GM12892 (cell line): ENCODE measurements at regions not wholly inside any gene's neighbourhood (a gene's known extent, or its start where the extent isn't known, plus 50 kb on each side); places are given as distances from the start of the nearest gene placed in this dataset.

Experiments
- POLR2A ChIP-seq: IDR thresholded peaks from 2 replicates; pipeline ENCODE4 v1.6.1; 2011; ENCODE audit warnings: low read depth, low read length, control low read depth
- POLR2AphosphoS5 ChIP-seq: IDR thresholded peaks from 2 replicates; pipeline ENCODE4 v1.6.1; 2011; ENCODE audit warnings: low read depth, low read length, control low read depth
- TAF1 ChIP-seq: IDR thresholded peaks from 2 replicates; pipeline ENCODE4 v1.6.1; 2011; ENCODE audit warnings: low read depth, mild to moderate bottlenecking, control low read depth, low read length, borderline replicate concordance

DNA sequence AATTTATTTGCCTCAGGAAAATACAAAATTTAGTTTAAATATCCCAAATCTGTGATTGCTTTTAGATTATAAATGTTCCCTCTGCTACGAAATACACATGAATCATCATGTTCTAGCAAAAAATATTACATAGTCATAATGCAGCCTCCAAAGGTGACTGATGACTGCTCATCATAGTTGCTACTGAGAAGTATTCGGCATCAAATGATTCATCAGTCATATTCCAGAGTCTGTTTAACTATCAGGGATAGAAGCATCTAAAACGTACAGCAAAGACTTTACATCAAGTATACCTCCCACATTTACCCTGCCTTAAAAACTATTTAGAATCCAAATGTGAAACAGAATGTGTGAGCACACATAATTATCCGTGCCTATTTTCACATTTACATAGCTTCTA is 626.0 kb downstream of the CDH26 start:
- TF ChIP-seq POLR2A, result no peak
- TF ChIP-seq TAF1, result no peak
- no peak for TF ChIP-seq POLR2AphosphoS5
